ENCODE measurements at regions not wholly inside any gene's neighbourhood (a gene's known extent, or its start where the extent isn't known, plus 50 kb on each side); places are given as distances from the start of the nearest gene placed in this dataset.
"Not testable (repeated sequence)": the region's sequence is repeated elsewhere in the genome, so short reads cannot be mapped to it uniquely, and the experiment has no call there.

DNA sequence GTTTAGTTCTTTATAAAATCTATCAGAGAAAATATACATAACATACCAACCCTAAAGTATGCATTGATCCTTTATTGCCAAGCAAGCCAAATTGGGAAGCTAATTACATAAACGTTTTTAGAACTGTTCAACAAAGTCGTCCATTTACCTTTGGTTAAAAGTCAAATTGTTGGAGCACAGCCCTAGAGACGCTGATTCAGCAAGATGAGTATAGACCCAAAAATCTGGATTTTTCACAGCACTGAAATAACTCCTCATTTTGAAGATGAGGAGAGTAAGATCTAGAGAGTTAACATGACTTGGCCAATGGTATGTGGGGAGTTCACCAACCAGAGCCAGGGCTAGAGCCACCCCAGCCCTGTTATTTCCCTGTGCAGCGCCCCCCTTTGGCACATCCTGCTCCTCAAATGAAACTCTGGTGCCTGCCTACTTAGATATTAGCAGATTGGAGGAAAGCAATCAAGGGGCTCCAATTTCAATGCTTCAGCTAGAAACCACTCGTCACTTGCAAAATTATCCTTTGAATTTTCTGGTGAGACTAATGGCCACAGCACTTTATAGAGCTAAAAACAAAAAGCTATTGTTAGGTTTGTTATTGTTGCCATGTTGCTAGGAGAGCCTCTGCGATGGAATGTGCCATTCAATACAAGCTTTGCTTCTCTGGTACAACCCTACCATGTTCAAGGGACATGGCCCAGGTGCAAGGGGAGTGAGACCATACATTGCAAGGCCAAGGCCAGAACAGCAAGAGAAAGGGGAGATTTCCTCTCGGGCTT lies 132.6 kb upstream of the ZEB1 start:
- DNase-seq (ENCODE audit: extremely low read depth, low read depth, low spot score): no peak

DNA sequence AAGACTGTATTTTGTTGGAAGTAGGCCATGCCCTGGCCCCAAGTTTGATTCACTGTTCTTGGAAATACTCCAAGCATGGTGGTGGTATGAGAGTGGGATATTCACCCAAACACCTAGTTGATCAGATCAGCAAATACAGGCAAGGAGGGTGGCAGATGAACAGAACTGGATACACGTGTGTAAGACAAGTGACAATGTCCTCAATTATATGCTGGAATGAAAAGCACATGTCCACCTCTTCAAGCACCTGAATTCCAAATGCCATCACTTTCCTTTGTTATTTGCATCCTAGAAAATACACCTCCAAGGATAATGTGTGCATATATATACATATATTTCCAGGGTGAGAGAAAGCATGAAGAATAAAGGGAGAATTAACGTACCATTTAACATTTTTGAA lies 131.8 kb upstream of the ZEB1 start:
- no peak for DNase-seq (ENCODE audit: extremely low read depth, low read depth, low spot score)

DNA sequence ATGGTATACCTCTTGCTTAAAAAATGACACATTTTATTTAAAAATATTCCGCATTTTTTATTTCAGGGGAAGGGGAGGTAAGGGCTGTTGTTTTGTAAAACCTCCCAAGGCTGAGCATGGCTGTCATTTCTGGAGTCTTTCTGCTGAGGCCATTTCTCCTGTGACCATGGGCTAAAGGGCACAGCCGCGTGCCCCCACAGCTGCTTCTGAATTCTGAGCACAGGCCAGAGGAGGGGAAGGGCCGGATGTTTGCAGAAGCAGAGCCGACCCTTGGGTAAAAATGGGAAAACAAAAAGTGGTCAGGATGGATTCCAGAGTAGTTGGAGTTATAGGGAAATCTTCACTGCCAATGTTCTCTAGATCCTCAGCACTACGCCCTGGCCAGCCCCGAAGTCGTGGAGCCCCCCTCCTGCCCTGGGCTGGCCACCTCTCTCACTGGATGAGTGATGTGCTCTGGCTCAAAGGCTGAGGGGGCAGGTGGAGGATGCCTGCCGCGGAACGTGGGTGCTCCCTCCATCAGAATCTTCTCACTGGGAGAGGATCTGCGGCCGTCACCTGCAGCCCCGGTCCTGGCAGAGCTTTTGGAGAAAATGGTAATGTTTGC lies 131.3 kb upstream of the ZEB1 start:
- DNase-seq (ENCODE audit: extremely low read depth, low read depth, low spot score): no peak

DNA sequence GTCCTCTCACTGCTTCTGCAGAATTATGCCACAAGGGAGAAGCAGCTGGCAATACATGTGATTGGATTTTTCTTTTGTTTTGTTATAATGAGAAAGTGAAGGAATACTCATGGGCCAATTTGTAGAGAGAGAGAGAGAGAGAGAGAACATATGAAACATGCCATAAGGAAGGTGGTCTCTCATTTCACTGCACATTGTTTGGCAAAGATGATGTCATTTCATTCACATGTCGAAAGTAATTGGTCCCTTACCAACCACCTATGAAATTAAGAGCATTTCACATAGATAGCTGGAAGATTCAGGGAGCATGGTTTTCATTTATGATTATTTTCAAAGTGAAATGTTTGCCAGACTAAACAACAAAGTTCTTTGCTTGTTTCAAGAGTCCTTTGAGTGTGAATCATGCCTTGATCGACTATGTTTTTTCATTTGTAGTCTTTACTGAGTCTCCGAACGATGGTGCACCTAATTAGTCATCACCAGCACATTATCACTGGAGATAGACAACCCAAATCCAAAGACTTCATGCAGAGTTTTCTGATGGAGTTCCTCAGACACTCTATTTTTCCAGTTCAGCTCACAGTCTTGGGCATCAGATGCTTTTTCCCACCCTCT lies 130.1 kb upstream of the ZEB1 start:
- DNase-seq (ENCODE audit: extremely low read depth, low read depth, low spot score): no peak

DNA sequence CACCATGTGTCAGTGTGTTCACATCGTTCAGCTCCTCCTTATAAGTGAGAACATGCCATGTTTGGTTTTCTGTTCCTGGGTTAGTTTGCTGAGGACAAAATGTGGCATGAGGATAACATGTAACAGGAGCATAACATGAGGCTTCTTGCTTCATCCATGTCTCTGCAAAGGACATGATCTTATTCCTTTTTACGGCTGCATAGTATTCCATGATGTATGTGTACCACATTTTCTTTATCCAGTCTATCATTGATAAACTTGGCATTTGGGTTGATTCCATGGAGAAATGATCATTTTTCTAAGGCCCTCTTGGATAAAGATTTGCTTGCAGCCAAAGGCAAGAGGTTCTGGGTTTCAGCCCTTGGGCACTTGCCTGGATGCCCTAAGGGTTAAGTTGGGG lies 128.5 kb upstream of the ZEB1 start:
- DNase-seq (ENCODE audit: extremely low read depth, low read depth, low spot score): no peak

DNA sequence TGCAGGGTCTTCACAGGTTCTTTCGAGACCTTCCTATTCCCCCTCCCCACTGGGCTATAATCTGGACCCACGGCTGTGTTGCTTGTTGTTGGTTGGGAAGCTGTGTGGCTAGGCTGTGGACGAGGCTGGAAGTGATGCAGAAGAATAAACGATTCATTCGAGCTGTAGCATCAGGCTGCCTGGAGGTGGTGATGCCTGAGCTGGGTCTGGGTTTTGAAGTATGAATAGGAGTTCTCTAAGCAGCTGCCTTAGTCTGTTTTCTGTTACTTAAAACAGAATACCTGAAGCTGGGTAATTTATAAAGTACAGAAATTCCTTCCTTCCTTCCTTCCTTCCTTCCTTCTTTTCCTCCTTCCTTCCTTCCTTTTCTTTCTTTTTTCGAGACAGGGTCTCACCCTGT lies 126.5 kb upstream of the ZEB1 start:
- DNase-seq (ENCODE audit: extremely low read depth, low read depth, low spot score): no peak

DNA sequence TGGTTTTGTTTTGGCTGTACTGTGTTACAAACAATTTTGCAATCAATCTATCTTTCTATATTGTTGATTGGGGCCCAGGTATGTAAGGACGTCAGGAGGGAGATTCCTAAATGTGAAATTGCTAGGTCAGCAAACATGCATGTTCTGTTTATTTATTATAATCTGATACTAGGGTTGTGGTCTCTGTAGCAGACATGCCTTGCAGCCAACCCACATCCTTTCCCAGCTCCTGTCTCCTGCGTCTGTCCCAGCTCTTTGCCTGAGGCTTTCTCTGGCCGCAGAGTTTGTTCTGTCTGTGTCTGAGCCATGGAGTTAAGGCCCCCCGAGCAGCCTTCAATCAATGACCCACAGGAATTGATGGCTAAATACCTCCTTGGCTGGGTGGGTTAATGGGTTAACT lies 124.0 kb upstream of the ZEB1 start:
- no peak for DNase-seq (ENCODE audit: extremely low read depth, low read depth, low spot score)

DNA sequence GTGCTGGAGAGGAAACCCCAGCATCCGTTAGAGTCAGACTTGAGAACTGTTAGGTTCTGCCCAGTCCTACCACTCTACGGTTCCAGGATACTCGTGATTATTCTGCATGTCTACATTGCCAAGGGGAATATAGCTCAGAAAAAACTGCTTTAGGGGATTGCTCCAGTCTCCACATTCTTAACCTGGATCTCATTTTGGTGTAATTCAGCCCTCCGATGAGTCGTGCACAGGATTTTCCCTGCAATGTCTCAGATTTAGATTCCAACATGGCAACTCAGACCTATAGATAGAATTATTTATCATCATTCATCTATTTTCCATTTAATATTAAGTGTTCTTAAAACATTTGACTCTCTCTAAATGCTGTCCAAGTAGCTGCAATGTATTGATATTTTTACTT lies 121.1 kb upstream of the ZEB1 start:
- DNase-seq (ENCODE audit: extremely low read depth, low read depth, low spot score): no peak

DNA sequence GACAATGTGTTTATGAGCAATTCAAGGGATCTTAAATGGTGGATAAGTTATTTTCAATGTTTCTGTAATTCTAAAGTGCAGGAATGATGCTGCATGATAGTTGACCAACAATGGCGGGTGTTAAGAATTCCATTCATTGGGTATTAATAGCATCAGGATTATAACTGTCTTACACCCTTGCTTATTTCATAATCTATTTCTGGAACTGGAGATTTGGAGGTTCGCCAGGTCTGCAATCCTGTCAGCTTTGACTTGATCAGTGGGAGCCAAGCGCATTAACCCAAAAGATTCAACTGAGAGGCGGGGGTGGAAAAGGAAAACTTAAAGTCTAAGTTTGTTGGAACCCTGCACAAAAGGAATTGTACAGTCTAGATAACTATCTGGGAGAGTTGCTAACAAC lies 114.9 kb upstream of the ZEB1 start:
- no peak for DNase-seq (ENCODE audit: extremely low read depth, low read depth, low spot score)

DNA sequence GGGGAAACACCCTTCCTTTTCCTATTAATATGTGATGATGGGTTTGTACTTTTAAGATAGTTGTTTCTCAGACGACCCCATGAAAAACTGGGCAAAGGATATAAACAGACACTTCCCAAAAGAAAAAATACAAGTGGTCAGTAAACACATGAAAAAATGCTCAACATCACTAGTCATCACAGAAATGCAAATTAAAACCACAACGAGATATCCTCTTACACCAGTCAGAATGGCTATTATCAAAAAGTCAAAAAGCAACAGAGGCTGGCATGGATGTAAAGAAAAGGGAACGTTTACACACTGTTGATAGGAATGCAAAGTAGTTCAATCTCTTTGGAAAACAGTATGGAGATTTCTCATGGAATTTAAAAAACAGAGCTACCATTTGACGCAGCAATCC lies 111.4 kb upstream of the ZEB1 start:
- DNase-seq (ENCODE audit: extremely low read depth, low read depth, low spot score): no peak

DNA sequence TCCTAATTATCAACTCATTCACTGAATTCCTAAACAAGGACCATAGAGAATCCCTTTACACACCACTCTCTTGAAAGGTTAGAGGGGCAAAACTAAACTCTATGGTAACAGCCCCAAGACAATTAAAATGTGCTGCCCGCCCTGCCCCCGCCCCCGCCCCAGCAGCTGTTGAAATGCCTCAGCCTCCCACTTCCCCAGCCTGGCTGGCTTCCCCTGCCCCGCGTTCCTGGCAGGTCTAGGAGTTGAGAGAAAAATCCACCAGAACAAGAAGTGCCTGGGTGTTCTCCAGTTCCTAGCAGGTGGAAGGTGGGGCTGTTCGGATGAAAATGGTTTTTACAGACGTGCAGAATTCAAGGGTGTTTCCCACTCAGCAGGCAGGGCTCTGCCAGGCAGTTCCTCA lies 109.5 kb upstream of the ZEB1 start:
- no peak for DNase-seq (ENCODE audit: extremely low read depth, low read depth, low spot score)

DNA sequence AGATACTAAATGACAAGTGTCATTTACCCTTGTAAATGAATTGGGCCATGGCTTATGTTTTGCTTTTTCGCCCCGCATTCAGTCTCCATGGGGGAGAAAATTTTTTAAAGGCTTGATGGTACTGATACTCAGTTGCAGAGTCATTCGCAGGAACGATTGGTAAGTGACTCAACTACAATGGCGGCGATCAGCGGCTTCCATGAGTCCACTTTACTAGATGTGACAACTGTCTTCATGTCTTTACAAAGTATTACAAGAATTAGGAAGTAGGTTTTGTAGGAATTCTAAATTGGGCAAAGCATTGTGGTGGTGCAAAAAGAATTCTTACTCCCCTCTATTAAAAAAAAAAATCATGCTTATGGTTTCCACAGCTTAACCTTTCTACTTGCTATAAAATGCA lies 108.8 kb upstream of the ZEB1 start:
- DNase-seq (ENCODE audit: extremely low read depth, low read depth, low spot score): no peak

DNA sequence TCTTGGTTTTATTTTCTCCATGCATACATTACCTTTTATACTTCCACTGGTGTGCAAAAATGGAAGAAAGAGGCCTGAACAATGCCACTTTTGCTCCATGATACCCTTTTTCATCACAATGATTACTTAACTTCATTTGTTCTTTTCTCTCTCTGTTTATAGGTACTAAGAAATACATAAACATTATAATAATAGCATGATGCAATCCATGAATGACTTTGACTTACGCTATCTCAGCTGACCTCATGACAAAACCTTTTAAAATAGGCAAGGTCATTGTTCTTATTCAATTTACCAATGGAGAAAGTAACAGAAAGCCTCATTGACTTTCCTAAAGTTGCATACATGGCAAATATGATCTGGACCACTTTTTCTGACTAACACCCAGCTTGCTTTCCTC lies 105.1 kb upstream of the ZEB1 start:
- DNase-seq (ENCODE audit: extremely low read depth, low read depth, low spot score): no peak

DNA sequence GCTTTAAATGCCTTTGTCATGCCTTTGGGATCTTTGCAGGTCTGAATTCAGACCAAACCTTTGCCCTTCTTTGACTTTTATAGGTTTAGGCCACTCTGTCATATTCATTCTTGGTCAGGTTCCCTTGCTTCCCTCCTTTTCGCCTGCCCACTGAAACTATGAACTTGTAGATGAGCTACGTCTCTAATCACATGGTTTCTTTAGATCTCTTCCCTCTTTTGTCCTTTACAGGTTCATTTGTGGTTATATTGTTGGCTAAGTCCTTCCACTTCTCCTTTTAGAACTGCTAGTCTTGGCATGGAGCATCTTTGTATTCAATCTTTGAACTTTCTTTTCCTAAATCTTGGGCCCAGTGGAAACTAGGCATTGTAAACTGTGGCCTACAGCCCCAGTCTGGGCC lies 104.0 kb upstream of the ZEB1 start:
- no peak for DNase-seq (ENCODE audit: extremely low read depth, low read depth, low spot score)

DNA sequence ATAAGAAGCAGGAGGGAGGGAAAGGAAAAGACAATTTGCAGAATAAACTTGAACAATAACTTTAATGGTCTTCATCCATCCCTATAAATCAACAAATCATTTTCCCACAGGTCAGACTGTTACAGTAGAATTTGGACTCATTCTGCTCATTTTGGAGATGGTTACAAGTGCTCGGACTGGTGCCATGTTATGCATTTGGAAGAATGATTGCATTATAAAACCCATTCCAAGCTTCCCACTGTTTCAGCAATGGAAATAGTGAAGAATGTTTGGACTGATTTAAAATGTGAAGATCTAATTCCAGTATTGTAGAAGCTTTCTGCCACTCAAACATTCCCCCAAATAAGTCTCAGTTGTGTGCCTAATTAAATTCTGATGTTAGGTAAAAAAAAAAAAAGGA lies 99.7 kb upstream of the ZEB1 start:
- no peak for DNase-seq (ENCODE audit: extremely low read depth, low read depth, low spot score)

DNA sequence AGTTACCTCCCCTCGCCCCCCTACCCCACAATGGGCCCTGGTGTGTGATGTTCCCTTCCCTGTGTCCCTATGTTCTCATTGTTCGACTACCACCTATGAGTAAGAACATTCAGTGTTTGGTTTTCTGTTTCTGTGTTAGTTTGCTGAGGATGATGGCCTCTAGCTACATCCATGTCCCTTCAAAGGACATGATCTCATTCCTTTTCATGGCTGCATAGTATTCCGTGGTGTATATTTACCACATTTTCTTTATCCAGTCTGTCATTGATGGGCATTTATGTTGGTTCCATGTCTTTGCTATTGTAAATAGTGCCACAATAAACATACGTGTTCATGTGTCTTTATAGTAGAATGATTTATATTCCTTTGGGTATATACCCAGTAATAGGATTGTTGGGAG lies 90.2 kb upstream of the ZEB1 start:
- DNase-seq (ENCODE audit: extremely low read depth, low read depth, low spot score): not testable (repeated sequence)

DNA sequence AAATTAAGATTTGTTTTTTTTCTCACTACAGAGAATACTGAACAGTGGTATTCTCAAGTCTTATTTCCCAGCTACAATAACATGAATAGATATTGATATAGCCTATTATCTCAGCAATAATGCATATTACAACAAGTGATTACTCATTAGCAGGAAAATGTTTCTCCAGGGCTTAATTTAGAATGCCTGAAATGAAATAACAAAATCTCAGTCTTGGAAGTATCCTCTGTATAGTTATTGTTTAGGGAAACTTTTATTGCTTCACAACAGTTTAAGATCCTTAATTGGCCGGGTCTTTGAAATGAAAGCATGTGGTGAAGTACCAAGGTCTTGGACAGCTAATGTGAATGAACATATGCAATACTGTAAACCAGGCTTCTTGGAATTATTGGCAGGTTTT lies 79.1 kb upstream of the ZEB1 start:
- no peak for DNase-seq (ENCODE audit: extremely low read depth, low read depth, low spot score)

DNA sequence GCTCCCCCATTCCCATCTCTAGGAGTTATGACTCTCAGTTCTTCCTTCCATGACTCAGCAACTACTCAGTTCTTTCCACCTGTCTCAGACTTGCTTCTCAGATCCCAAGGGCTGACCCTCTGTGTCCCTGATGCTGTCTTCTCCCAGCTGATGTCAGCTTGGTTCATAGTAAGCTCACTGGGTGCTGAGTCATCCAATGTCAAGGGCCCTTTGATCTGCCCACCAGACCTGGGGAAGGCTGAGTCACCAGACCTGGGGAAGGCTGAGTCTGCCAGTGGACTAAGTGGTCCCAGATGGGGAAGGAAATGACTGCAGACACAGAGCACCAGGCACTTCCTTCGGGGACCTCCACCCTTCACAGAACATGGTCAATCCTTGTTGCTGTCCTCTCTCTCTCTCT lies 76.1 kb upstream of the ZEB1 start:
- DNase-seq (ENCODE audit: extremely low read depth, low read depth, low spot score): peak; percentile 74

DNA sequence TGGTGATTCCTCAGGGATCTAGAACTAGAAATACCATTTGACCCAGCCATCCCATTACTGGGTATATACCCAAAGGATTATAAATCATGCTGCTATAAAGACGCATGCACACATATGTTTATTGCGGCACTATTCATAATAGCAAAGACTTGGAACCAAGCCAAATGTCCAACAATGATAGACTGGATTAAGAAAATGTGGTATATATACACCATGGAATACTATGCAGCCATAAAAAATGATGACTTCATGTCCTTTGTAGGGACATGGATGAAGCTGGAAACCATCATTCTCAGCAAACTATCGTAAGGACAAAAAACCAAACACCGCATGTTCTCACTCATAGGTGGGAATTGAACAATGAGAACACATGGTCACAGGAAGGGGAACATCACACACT lies 67.9 kb upstream of the ZEB1 start:
- DNase-seq (ENCODE audit: extremely low read depth, low read depth, low spot score): not testable (repeated sequence)

DNA sequence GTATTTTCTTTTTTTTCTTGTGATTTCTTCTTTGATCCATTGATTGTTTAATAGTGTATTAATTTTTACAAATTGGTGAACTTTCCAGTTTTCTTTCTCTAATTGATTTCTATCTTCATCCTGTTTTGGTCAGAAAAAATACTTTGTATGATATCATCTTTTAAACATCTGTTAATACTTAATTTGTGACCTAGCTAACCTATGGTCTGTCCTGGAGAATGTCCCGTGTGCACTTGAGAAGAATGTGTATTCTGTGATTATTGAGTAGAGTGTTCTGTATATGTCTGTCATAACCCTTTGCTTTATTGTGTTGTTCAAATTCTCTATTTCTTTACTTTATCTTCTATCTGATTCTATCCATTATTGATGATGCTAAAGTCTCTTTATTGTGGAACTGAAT lies 65.8 kb upstream of the ZEB1 start:
- no peak for DNase-seq (ENCODE audit: extremely low read depth, low read depth, low spot score)

DNA sequence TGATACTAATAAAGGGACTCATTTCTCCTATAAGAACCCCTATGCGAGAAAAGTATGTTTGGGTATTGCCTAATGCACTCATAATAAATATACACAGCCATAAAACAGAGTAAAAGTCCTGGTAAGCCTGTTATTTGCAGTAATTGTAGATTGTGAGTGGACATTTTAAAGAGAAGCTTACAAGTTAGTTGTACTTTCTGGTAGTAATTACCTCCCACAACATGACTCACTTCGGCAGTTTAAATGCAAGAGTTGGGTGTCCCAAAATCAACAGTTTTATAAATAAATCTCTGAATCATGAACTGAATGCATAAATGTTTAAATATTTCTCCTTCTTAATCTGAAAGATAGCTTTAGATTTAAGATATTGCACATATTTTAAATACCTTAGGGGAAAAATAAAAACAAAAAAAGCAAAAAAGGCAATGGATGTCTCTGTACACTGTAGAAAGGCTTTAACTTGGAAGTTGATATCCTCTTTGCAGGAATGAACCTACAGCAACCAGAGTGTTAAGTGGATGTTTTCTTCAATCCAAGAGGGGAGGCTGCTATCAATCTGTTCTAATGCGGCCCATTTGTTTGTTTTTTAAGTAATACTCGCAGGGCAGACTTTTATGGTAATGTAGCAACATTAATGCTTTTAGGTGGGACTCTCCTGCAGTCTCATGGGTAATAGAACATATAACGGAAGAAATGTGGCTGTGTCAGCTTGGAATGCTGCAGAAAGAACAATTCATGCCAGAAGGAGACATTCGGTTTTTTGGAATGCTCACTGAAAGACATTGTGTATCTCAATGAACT lies 57.3 kb upstream of the ZEB1 start:
- no peak for DNase-seq (ENCODE audit: extremely low read depth, low read depth, low spot score)

DNA sequence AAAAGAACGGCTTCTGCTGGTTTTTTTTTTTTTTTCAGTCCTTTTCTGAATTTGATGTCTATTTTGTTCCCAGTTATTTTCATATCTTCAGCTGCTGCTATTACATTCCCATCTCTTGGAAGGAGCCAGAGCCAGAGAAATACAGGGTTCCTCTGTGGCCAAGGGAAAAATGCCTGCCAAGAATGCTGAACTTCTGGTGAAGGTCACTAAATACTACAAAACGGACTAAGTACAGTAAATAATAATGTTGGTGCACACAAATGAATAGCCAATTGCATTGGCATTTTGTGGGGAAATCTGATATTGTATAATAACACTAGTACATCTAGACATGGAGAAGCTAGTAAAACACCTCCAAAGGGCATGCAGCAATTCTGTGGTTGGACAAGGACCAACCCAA lies 56.3 kb upstream of the ZEB1 start:
- DNase-seq (ENCODE audit: extremely low read depth, low read depth, low spot score): no peak
